ENCODE measurements at regions not wholly inside any gene's neighbourhood (a gene's known extent, or its start where the extent isn't known, plus 50 kb on each side); places are given as distances from the start of the nearest gene placed in this dataset.

DNA sequence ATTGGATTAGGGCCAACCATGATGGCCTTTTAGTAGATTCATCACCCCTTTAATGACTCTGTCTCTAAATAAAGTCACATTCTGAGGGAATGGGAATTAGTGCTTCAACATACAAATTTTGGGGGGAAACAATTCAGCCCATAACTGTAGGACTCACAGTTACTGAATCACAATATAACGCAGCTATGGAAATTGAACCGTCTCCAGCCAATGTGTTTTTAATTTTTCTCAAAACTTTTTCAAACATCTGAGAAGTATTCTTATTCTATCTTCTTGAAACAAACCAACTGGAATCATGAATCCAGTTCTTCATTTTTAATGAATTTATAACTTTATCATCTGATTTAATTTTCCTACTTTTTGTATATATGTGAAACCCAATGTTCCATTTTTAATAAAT is 373.1 kb upstream of the SYT4 start:
- TF ChIP-seq POLR2A (IDR thresholded peaks at IDR 0.05) = no peak
- TF ChIP-seq, protein P1, sequence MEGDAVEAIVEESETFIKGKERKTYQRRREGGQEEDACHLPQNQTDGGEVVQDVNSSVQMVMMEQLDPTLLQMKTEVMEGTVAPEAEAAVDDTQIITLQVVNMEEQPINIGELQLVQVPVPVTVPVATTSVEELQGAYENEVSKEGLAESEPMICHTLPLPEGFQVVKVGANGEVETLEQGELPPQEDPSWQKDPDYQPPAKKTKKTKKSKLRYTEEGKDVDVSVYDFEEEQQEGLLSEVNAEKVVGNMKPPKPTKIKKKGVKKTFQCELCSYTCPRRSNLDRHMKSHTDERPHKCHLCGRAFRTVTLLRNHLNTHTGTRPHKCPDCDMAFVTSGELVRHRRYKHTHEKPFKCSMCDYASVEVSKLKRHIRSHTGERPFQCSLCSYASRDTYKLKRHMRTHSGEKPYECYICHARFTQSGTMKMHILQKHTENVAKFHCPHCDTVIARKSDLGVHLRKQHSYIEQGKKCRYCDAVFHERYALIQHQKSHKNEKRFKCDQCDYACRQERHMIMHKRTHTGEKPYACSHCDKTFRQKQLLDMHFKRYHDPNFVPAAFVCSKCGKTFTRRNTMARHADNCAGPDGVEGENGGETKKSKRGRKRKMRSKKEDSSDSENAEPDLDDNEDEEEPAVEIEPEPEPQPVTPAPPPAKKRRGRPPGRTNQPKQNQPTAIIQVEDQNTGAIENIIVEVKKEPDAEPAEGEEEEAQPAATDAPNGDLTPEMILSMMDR (IDR thresholded peaks at IDR 0.05) = no peak
